HCT116 (cell line): ENCODE measurements at regions not wholly inside any gene's neighbourhood (a gene's known extent, or its start where the extent isn't known, plus 50 kb on each side); places are given as distances from the start of the nearest gene placed in this dataset.

Source experiments
- EZH2 ChIP-seq: fragments of 200-600 bp; sonication (generic); IDR thresholded peaks from 2 replicates; pipeline ENCODE4 v1.6.1; 2017; ENCODE audit warnings: antibody characterized with exemption, mixed run types
- EZH2phosphoT487 ChIP-seq: fragments of 200-600 bp; IDR thresholded peaks from 2 replicates; pipeline ENCODE4 v1.6.1; 2018; ENCODE audit warnings: antibody characterized with exemption, borderline replicate concordance
- POLR2A ChIP-seq: IDR thresholded peaks from 2 replicates; pipeline ENCODE4 v1.7.0; 2011; ENCODE audit warnings: borderline replicate concordance; ENCODE audit not compliant: insufficient read depth, insufficient read length; ENCODE audit errors: extremely low read depth
- POLR2AphosphoS5 ChIP-seq: IDR thresholded peaks from 2 replicates; pipeline ENCODE4 v1.6.1; 2011; ENCODE audit warnings: mild to moderate bottlenecking, low read depth, low read length, moderate library complexity
- REST ChIP-seq: IDR thresholded peaks from 2 replicates; pipeline ENCODE4 v1.6.1; 2012; ENCODE audit warnings: low read depth
- ZNF274 ChIP-seq: fragments of 200-500 bp; sonication (Bioruptor generic); IDR thresholded peaks from 2 replicates; pipeline ENCODE4 v1.6.1; 2014; ENCODE audit warnings: mild to moderate bottlenecking, low read depth, low read length, inconsistent platforms
- TF ChIP-seq, protein P1 (sequence below), 3 experiments: fragments of 200-600 bp in 1 of 3; sonication (generic) in 1 of 3; IDR thresholded peaks in 2 of 3; conservative IDR thresholded peaks in 1 of 3; 2 replicates each; pipeline ENCODE4 v1.5.1; 2012 to 2017; ENCODE audit warnings: low read depth in 2 of 3, low read length in 2 of 3, antibody characterized with exemption in 1 of 3, borderline replicate concordance in 1 of 3, control low read depth in 1 of 3, mild to moderate bottlenecking in 1 of 3, mixed read lengths in 1 of 3, mixed run types in 1 of 3, moderate library complexity in 1 of 3; ENCODE audit not compliant: insufficient read depth in 1 of 3
- TF ChIP-seq, protein P2 (sequence below): IDR thresholded peaks from 2 replicates; pipeline ENCODE4 v1.6.1; 2012

GRCh38 chr16:17605784-17606183, 135.0 kb upstream of the XYLT1 start:
- no peak for TF ChIP-seq REST
- TF ChIP-seq POLR2AphosphoS5: no peak
- no peak for TF ChIP-seq ZNF274
- TF ChIP-seq, protein P1, sequence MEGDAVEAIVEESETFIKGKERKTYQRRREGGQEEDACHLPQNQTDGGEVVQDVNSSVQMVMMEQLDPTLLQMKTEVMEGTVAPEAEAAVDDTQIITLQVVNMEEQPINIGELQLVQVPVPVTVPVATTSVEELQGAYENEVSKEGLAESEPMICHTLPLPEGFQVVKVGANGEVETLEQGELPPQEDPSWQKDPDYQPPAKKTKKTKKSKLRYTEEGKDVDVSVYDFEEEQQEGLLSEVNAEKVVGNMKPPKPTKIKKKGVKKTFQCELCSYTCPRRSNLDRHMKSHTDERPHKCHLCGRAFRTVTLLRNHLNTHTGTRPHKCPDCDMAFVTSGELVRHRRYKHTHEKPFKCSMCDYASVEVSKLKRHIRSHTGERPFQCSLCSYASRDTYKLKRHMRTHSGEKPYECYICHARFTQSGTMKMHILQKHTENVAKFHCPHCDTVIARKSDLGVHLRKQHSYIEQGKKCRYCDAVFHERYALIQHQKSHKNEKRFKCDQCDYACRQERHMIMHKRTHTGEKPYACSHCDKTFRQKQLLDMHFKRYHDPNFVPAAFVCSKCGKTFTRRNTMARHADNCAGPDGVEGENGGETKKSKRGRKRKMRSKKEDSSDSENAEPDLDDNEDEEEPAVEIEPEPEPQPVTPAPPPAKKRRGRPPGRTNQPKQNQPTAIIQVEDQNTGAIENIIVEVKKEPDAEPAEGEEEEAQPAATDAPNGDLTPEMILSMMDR (IDR thresholded peaks at IDR 0.05 in 2 of 3, conservative IDR thresholded peaks at IDR 0.05 in 1 of 3; ENCODE audit: borderline replicate concordance in 1 of 3, insufficient read depth in 1 of 3, low read depth in 2 of 3, low read length in 2 of 3): no peak
- TF ChIP-seq EZH2: no peak
- TF ChIP-seq, protein P2, sequence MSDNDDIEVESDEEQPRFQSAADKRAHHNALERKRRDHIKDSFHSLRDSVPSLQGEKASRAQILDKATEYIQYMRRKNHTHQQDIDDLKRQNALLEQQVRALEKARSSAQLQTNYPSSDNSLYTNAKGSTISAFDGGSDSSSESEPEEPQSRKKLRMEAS: no peak
- TF ChIP-seq EZH2phosphoT487: no peak
- TF ChIP-seq POLR2A: no peak
